Neuron (in vitro differentiated cells): ENCODE measurements at regions not wholly inside any gene's neighbourhood (a gene's known extent, or its start where the extent isn't known, plus 50 kb on each side); places are given as distances from the start of the nearest gene placed in this dataset.

ENCODE experiments used
- H2AFZ ChIP-seq: one replicate; pipeline ENCODE4 v1.6.1; 2013; ENCODE audit warnings: low read depth, mild to moderate bottlenecking, inconsistent platforms, low read length, moderate library complexity
- H3K27me3 ChIP-seq: one replicate; pipeline ENCODE4 v1.6.1; 2013; ENCODE audit warnings: low read length; ENCODE audit not compliant: insufficient read depth
- H3K36me3 ChIP-seq: one replicate; pipeline ENCODE4 v1.6.1; 2013; ENCODE audit warnings: low read length; ENCODE audit not compliant: insufficient read depth
- H3K4me1 ChIP-seq: one replicate; pipeline ENCODE4 v1.6.1; 2013; ENCODE audit warnings: low read length; ENCODE audit not compliant: insufficient read depth
- H3K4me3 ChIP-seq: 2 replicates; pipeline ENCODE4 v1.5.1; 2013; ENCODE audit warnings: mild to moderate bottlenecking, low read length, moderate library complexity
- H3K9me3 ChIP-seq: one replicate; pipeline ENCODE4 v1.6.1; 2013; ENCODE audit warnings: low read length

DNA sequence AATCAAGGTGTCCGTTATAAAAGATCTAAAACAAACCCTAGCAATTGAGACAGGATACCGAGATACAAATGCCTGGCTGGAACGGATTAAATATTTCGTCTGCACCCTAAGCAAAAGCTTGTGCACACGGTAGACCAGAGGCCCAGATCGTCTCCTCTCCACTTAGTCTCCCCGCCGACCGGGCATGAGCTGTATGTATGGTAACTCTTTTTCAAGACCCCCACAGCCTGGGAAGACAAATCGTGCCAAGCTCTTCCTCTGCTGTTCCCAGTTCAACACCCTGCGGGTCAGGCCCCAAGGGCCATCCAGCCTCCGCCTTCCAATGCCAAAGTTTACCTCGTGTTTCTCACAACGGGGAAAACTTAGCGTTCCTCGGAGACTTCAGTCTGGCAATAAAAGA lies 285.7 kb upstream of the GALNT17 start:
- no peak overlapping the region for H3K4me3 ChIP-seq
- no peak overlapping the region for H2AFZ ChIP-seq
- H3K9me3 ChIP-seq, result peaks cover 6% of the 10 kb centered on the region
- H3K4me1 ChIP-seq, result no peaks in the 10 kb centered on the region
- H3K36me3 ChIP-seq, result no peaks in the 10 kb centered on the region
- H3K27me3 ChIP-seq, result no peaks in the 10 kb centered on the region

DNA sequence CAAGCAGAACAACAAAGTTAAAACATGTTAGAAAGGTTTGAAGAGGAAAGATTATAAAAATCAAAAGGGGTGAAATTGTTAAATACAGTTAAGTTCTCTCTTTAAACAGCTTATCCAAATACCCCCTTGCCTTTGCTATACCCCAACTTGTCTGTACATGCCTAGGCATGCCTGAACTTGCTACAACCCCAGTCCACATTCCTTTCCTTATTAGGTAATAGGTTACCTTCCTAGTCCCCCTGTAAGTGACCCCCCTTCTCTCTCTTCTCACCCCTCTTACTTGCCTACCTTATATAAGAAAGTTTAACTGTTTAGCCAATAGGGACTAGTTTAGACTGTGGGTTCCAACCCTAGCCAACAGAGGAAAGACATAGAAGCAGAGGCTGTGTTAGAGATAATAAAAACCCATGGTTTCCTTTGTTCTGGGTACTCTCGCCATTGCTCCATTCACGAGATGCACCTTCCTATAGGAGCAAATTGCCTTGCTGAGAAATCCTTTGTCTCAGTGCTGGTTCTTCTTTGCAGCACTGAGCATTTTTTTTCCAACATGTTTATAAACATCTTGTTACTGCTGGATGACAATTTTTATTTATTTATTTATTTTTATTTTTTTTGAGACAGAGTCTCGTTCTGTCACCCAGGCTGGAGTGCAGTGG lies 282.2 kb upstream of the GALNT17 start:
- Histone ChIP-seq H3K9me3 (peaks cover 6% of the 10 kb centered on the region), H3K27me3 (no peaks in the 10 kb centered on the region), H3K36me3 (no peaks in the 10 kb centered on the region), H2AFZ (no peak overlapping the region), H3K4me3 (no peak overlapping the region), H3K4me1 (no peaks in the 10 kb centered on the region)

DNA sequence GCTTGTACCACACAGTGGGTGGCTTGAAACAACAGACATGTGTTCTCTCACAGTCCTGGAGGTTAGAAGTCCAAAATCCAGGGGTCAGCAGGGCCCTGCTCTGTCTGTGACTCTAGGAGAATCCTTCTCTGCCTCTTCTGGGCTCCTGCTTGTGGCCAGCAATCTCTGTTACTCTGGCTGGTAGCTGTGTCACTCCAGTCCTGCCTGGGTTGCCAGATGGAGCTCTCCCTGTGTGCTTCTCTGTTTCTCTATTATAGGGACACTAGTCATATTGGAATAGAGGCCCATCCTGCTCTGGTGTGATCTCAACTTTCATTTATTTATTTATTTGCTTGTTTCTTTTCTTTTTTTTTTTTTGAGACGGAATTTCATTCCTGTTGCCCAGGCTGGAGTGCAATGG lies 276.6 kb upstream of the GALNT17 start:
- Histone ChIP-seq H3K27me3 (no peaks in the 10 kb centered on the region), H3K36me3 (no peaks in the 10 kb centered on the region), H3K4me3 (no peak overlapping the region), H3K4me1 (peaks cover 19% of the 10 kb centered on the region), H3K9me3 (peaks cover 5% of the 10 kb centered on the region), H2AFZ (no peak overlapping the region)

DNA sequence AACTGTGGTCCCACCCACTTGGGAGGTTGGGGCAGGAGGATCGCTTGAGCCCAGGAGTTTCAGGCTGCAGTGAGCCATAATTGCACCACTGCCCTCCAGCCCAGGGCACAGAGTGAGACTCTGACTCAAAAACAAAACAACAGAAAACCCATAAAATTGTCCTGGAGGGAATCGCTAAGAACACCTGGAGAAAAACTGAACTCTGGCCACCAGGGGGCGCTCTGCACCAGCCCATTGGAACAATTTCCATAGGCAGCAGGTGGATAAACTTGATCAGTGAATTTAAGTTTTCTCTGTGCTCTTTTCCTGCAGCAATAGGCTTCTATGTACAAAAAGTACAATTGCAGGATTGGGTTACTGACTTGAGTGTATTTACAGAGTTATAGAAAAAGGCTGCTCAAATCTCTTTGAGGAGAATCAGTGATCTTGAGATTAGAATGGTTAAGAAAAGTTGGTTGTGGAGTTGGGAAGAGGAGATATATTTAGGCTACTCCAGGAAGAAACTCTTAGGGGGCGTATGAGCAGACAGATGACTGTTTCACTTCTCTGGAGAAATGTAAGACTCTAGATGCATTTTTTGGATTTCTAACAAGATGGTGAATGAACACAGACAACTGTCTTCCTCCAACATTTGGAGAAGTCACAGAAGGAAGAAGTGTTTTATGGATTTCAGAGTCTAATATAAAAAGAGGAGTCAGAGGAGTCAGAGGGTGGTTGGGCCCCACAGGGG lies 274.9 kb upstream of the GALNT17 start:
- Histone ChIP-seq H3K9me3 (peaks cover 12% of the 10 kb centered on the region), H2AFZ (no peak overlapping the region), H3K27me3 (no peaks in the 10 kb centered on the region), H3K4me3 (no peak overlapping the region), H3K4me1 (peaks cover 19% of the 10 kb centered on the region), H3K36me3 (no peaks in the 10 kb centered on the region)

DNA sequence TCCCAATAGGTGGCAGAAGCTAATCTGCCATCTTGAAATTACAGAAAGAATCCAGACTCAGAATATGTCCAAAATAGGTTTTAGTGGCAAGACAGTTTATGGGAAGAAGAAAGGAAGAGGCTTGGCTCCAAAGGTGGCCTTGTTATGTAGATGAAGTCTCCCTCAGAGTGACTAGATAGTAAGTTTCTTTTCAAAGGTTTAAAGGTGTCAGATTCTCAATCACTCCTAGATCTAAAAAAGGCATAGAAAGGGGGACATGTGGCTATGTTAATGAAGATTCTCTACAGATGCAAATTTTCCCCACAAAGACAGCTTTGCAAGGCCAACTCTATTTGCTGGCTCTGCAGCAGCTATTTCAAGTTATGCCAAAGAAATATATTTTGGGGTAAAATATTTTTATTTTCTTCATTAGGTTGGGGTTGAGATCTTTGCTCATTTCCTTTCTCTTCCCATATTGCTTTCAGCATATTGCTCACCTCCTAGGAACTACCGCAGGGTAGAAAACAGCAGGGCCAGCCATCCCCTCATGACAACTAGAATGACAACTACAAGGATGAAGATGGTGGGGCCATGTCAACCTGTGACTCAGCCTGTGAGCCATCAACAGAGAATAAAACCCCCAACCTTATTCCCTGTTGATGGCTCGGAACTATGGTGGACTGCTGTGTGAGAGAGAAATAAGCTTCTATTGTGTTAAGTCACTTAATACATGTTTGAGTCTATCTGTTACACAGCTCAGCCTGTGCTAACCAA lies 274.0 kb upstream of the GALNT17 start:
- H3K9me3 ChIP-seq, result peaks cover 12% of the 10 kb centered on the region
- peaks cover 19% of the 10 kb centered on the region for H3K4me1 ChIP-seq
- no peak overlapping the region for H2AFZ ChIP-seq
- H3K36me3 ChIP-seq, result no peaks in the 10 kb centered on the region
- H3K27me3 ChIP-seq, result no peaks in the 10 kb centered on the region
- H3K4me3 ChIP-seq, result no peak overlapping the region

DNA sequence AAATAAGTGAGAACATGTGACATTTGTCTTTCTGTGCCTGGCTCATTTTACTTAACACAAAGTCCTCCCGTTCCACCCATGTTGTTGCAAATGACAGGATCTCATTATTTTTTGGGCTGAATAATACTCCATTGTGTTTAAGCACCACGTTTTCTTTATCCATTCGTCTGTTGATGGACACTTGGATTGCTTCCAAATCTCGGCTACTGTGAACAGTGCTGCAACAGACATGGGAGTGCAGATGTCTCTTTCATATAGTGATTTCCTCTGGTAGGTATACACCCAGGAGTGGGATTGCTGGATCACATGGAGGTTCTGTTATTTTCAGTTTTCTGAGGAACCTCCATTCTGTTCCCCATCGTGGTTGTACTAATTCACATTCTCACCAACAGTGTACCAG lies 264.4 kb upstream of the GALNT17 start:
- Histone ChIP-seq H2AFZ (no peak overlapping the region), H3K36me3 (no peaks in the 10 kb centered on the region), H3K27me3 (no peaks in the 10 kb centered on the region), H3K4me1 (no peaks in the 10 kb centered on the region), H3K4me3 (no peak overlapping the region), H3K9me3 (no peaks in the 10 kb centered on the region)

DNA sequence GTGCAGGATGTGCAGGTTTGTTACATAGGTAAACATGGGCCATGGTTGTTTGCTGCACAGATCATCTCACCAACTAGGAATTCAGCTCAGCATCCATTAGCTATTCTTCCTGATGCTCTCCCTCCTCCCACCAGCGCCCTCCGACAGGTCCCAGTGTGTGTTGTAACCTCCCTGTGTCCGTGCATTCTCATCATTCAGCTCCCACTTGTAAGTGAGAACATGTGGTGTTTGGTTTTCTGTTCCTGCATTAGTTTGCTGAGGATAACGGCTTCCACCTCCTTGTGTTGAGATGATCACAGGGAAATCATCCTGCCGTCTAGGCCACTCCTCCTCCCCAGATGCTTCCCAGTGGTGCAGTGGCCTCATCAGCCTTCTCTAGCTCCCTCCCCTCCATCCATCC lies 261.6 kb upstream of the GALNT17 start:
- Histone ChIP-seq H2AFZ (no peak overlapping the region), H3K4me3 (no peak overlapping the region), H3K9me3 (no peaks in the 10 kb centered on the region), H3K36me3 (no peaks in the 10 kb centered on the region), H3K27me3 (no peaks in the 10 kb centered on the region), H3K4me1 (no peaks in the 10 kb centered on the region)

DNA sequence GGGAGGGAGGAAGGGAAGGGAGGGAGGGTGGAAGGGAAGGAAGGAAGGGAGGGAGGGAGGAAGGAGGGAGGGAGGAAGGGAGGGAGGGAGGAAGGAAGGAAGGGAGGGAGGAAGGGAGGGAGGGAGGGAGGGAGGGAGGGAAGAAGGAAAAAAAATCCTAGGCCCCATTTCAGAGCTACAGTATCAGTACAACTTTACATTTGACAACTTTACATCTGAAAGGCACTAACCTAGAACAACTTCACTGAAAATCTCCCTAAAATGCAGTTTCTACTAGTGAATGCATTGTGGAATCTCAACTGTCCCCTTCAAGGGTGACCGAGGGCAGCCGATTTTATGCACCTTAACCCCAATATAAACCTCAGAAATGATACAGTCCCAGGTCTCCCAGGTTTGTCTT lies 259.8 kb upstream of the GALNT17 start:
- no peaks in the 10 kb centered on the region for H3K9me3 ChIP-seq
- H3K36me3 ChIP-seq, result no peaks in the 10 kb centered on the region
- no peaks in the 10 kb centered on the region for H3K27me3 ChIP-seq
- no peak overlapping the region for H3K4me3 ChIP-seq
- no peak overlapping the region for H2AFZ ChIP-seq
- no peaks in the 10 kb centered on the region for H3K4me1 ChIP-seq

DNA sequence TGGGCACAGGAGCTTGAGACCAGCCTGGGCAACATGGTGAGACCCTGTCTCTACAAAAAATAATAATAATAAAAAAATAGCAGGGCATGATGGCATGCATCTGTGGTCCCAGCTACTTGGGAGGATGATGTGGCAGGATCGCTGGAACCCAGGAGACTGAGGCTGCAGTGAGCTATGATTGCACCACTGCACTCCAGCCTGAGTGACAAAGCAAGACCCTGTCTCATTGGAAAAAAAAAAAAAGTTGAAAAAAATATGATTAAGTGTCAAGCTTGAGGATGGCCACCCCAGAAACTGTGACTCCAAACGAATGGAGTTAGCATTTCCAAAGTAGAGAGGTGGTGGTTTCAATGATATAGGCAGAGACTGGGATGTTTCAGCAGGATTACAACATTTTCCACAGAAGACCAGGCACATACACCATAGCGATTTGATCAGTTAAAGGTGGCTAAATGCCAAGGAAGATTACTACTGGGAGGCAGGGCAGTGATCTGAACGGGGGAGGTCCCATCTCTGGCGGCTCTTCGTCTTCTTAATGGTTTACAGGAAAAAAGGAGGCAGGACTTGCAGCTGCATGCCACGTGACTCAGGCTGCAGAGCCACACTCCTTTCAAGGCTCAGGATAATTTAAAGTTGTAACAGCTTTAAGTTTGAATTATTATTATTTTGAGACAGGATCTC lies 250.6 kb upstream of the GALNT17 start:
- H2AFZ ChIP-seq, result no peak overlapping the region
- H3K36me3 ChIP-seq, result no peaks in the 10 kb centered on the region
- H3K9me3 ChIP-seq, result no peaks in the 10 kb centered on the region
- peaks cover 4% of the 10 kb centered on the region for H3K4me1 ChIP-seq
- no peaks in the 10 kb centered on the region for H3K27me3 ChIP-seq
- no peak overlapping the region for H3K4me3 ChIP-seq

DNA sequence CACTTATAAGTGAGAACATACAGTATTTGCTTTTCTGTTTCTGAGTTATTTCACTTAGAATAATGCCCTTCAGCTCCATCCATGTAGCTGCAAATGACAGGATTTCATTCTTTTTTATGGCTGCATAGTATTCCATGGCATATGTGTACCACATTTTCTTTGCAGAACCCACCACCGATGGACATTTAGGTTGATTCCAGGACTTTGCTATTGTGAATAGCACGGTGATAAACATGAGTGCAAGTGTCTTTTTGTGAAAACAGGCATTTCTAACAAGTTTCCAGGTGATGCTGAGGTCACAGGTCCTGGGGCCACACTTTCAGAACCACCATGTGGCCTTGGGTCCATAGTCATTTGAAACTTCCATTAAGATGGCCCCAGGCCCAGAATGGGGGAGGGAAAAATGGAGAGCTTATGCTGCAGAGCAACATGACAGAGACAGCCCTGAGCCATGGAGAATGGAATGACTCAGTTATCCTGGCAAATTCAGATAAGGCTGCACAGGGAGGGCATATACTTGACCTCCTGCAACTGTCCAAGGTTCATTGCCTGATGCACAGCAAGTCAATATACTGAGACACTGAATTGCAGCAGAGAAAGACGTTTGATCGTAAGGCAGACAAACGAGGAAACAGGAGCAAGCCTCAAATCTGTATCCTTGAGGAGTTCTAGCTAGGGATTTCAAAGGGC lies 248.0 kb upstream of the GALNT17 start:
- Histone ChIP-seq H3K4me1 (peaks cover 4% of the 10 kb centered on the region), H3K36me3 (no peaks in the 10 kb centered on the region), H3K27me3 (no peaks in the 10 kb centered on the region), H3K9me3 (no peaks in the 10 kb centered on the region), H2AFZ (no peak overlapping the region), H3K4me3 (no peak overlapping the region)

DNA sequence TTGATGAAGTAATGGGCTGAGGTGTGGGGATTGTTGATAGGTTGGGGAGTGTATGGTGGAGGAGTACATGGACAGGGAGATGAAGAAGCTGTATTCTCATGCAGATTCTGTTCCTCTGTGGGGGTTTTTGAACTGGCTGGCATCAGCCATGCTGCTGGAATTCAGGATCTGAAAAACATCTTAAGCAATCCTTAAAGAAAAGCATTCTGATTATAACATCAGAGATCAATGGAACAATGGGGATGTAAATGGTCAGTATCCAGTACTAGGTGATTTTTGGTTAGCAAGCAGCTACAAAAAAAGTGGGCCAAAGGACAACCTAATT lies 247.5 kb upstream of the GALNT17 start:
- H3K27me3 ChIP-seq, result no peaks in the 10 kb centered on the region
- H3K4me3 ChIP-seq, result no peak overlapping the region
- H2AFZ ChIP-seq, result no peak overlapping the region
- H3K4me1 ChIP-seq, result peaks cover 4% of the 10 kb centered on the region
- no peaks in the 10 kb centered on the region for H3K9me3 ChIP-seq
- H3K36me3 ChIP-seq, result no peaks in the 10 kb centered on the region

DNA sequence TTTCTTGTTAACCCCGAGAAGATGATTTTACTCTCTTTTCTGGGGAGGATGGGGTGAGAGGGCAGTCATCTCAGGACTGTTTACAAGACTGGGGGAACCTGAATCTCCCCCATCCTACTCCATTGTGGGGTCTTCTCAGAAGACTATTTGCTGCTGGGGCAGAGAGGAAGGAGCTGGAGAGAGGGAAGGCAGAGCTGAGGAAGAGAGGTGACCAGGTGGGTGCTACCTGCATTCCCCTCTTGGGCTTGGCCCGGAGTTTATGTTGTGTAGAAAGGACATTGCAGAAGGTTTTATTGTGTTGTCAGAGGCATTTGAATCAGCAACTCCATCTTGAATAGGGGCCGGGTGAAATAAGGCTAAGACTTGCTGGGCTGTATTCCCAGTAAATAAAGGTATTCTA lies 247.1 kb upstream of the GALNT17 start:
- no peaks in the 10 kb centered on the region for H3K36me3 ChIP-seq
- no peak overlapping the region for H2AFZ ChIP-seq
- H3K27me3 ChIP-seq, result no peaks in the 10 kb centered on the region
- peaks cover 4% of the 10 kb centered on the region for H3K4me1 ChIP-seq
- H3K4me3 ChIP-seq, result no peak overlapping the region
- H3K9me3 ChIP-seq, result no peaks in the 10 kb centered on the region

DNA sequence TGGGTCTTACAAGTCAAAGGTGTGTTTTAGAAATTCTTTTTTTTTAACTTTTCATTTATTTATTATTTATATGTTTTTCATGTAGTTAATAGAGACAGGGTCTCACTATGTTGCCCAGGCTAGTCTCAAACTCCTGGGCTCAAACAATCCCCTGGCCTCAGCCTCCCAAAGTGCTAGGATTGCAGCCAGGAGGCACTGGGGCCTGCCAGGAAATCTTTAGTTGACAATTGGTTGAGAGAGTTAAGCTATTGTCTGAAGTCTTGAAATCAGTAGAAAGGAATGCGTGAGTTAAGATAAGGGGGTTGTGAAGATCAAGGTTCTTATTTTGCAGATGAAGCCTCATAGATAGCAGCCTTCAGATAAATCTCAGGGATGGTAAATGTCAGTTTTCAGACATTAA lies 245.4 kb upstream of the GALNT17 start:
- Histone ChIP-seq H3K27me3 (no peaks in the 10 kb centered on the region), H3K4me1 (peaks cover 4% of the 10 kb centered on the region), H3K9me3 (peaks cover 4% of the 10 kb centered on the region), H3K4me3 (no peak overlapping the region), H2AFZ (no peak overlapping the region), H3K36me3 (no peaks in the 10 kb centered on the region)
